Lower leg skin (tissue), 3 donors: ENCODE measurements at regions not wholly inside any gene's neighbourhood (a gene's known extent, or its start where the extent isn't known, plus 50 kb on each side); places are given as distances from the start of the nearest gene placed in this dataset.

Experiments used
- CTCF ChIP-seq, 3 donors: fragments of 450-650 bp; IDR thresholded peaks; one replicate each; pipeline ENCODE4 v1.5.1; 2016; ENCODE audit warnings: antibody characterized with exemption in 3 of 3, mild to moderate bottlenecking in 3 of 3, moderate library complexity in 2 of 3
- POLR2A ChIP-seq, 2 donors: fragments of 450-650 bp; IDR thresholded peaks; one replicate each; pipeline ENCODE4 v1.6.1; 2016 to 2017; ENCODE audit warnings: antibody characterized with exemption in 2 of 2, mild to moderate bottlenecking in 1 of 2, moderate library complexity in 1 of 2

GRCh38 chr9:118734696-118735095, 634.5 kb downstream of the BRINP1 start:
- TF ChIP-seq CTCF (IDR thresholded peaks at IDR 0.05) (no peak), POLR2A (IDR thresholded peaks at IDR 0.05) (no peak)
